Peyer's patch (tissue), 4 donors: ENCODE measurements at regions not wholly inside any gene's neighbourhood (a gene's known extent, or its start where the extent isn't known, plus 50 kb on each side); places are given as distances from the start of the nearest gene placed in this dataset.

ENCODE experiments used
- CTCF ChIP-seq, 6 experiments: fragments of 450-650 bp in 4 of 6; fragments of 200-600 bp in 2 of 6; sonication (generic) in 1 of 6; IDR thresholded peaks; one replicate each; pipeline ENCODE4 v1.5.1; 2017 to 2019; ENCODE audit warnings: antibody characterized with exemption in 6 of 6, mild to moderate bottlenecking in 3 of 6, moderate library complexity in 1 of 6
- POLR2A ChIP-seq, 2 donors: fragments of 450-650 bp; IDR thresholded peaks; one replicate each; pipeline ENCODE4 v1.5.1; 2017; ENCODE audit warnings: antibody characterized with exemption in 2 of 2, mild to moderate bottlenecking in 2 of 2, moderate library complexity in 2 of 2

GRCh38 chr6:85017352-85017751 is 253.0 kb upstream of the TBX18 start:
- TF ChIP-seq CTCF (IDR thresholded peaks at IDR 0.05) (no peak), POLR2A (IDR thresholded peaks at IDR 0.05) (no peak)
